Activated CD8-positive, alpha-beta T cell treated with anti-CD3 and anti-CD28 coated beads for 36 hours (primary cell): ENCODE measurements at regions not wholly inside any gene's neighbourhood (a gene's known extent, or its start where the extent isn't known, plus 50 kb on each side); places are given as distances from the start of the nearest gene placed in this dataset.

ENCODE experiments used
- ATAC-seq: fragments of 200-7000 bp; cut with Tn5 transposase; one replicate; pipeline ENCODE4 v1.10.0; 2021; ENCODE audit warnings: mild to moderate bottlenecking, moderate library complexity
- CTCF ChIA-PET: fragments of 350-600 bp; sonication (Branson Sonifier 250); formaldehyde crosslinking; loops from one replicate; lab custom pipeline; 2021; ENCODE audit warnings: antibody characterized with exemption; lab: Charles Lee
- POLR2A ChIA-PET: fragments of 350-600 bp; sonication (Branson Sonifier 250); formaldehyde crosslinking; loops from one replicate; lab custom pipeline; 2021; ENCODE audit warnings: antibody characterized with exemption; lab: Charles Lee
- DNase-seq: peaks from one replicate; pipeline ENCODE4 v3.0.0-alpha.2; 2020
- H3K27ac Mint-ChIP-seq: one replicate; pipeline ENCODE4 v1.8.0; 2021; ENCODE audit warnings: mild to moderate bottlenecking, mixed read lengths
- H3K27me3 Mint-ChIP-seq: one replicate; pipeline ENCODE4 v1.8.0; 2021; ENCODE audit warnings: mixed read lengths
- H3K36me3 Mint-ChIP-seq: one replicate; pipeline ENCODE4 v1.8.0; 2021; ENCODE audit warnings: low read depth, mixed read lengths
- H3K4me1 Mint-ChIP-seq: one replicate; pipeline ENCODE4 v1.8.0; 2021; ENCODE audit warnings: low read depth, mixed read lengths
- H3K4me3 Mint-ChIP-seq: one replicate; pipeline ENCODE4 v1.8.0; 2021; ENCODE audit warnings: mild to moderate bottlenecking, moderate library complexity, mixed read lengths
- H3K9me3 Mint-ChIP-seq: one replicate; pipeline ENCODE4 v1.8.0; 2021; ENCODE audit warnings: mixed read lengths
- intact Hi-C: fragments of 100-400 bp; cut with micrococcal nuclease; formaldehyde crosslinking; loops from one replicate; pipeline ENCODE4 v1.10.0; 2022
- TF ChIP-seq, protein P1 (sequence below): fragments of 200-600 bp; IDR thresholded peaks from one replicate; pipeline ENCODE4 v1.8.0; 2022; ENCODE audit warnings: antibody characterized with exemption, mild to moderate bottlenecking

DNA sequence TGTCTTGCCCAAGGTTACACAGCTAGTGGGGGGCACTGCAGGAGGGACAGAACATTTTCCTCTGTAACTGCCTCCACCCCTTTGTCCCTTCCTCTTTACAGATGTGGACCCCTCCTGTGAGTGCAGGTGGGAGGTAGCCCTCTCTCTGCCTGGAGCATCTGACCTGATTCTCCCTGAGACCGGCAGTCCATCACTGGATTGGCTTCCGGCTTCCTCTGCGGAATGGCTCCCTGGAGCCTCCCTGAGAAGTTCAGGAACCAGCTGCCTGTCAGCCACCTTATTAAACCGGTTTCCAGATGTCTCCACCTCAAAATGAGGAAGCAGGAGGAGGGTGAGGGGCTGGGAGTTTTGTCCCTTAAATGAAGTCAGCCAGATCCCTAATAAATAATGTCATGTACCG, 67.3 kb upstream of the TNP1 start:
- no peaks in the 10 kb centered on the region for H3K36me3 Mint-ChIP-seq
- TF ChIP-seq, protein P1, sequence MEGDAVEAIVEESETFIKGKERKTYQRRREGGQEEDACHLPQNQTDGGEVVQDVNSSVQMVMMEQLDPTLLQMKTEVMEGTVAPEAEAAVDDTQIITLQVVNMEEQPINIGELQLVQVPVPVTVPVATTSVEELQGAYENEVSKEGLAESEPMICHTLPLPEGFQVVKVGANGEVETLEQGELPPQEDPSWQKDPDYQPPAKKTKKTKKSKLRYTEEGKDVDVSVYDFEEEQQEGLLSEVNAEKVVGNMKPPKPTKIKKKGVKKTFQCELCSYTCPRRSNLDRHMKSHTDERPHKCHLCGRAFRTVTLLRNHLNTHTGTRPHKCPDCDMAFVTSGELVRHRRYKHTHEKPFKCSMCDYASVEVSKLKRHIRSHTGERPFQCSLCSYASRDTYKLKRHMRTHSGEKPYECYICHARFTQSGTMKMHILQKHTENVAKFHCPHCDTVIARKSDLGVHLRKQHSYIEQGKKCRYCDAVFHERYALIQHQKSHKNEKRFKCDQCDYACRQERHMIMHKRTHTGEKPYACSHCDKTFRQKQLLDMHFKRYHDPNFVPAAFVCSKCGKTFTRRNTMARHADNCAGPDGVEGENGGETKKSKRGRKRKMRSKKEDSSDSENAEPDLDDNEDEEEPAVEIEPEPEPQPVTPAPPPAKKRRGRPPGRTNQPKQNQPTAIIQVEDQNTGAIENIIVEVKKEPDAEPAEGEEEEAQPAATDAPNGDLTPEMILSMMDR, result no peak
- ChIA-PET POLR2A (no interaction called here), CTCF (no interaction called here)
- no peaks in the 10 kb centered on the region for H3K9me3 Mint-ChIP-seq
- intact Hi-C loops, result no loop called here
- H3K4me1 Mint-ChIP-seq, result no peaks in the 10 kb centered on the region
- ATAC-seq, result no peak
- H3K27ac Mint-ChIP-seq, result no peak overlapping the region
- DNase-seq, result no peak
- no peak overlapping the region for H3K4me3 Mint-ChIP-seq
- peaks cover 2% of the 10 kb centered on the region for H3K27me3 Mint-ChIP-seq

DNA sequence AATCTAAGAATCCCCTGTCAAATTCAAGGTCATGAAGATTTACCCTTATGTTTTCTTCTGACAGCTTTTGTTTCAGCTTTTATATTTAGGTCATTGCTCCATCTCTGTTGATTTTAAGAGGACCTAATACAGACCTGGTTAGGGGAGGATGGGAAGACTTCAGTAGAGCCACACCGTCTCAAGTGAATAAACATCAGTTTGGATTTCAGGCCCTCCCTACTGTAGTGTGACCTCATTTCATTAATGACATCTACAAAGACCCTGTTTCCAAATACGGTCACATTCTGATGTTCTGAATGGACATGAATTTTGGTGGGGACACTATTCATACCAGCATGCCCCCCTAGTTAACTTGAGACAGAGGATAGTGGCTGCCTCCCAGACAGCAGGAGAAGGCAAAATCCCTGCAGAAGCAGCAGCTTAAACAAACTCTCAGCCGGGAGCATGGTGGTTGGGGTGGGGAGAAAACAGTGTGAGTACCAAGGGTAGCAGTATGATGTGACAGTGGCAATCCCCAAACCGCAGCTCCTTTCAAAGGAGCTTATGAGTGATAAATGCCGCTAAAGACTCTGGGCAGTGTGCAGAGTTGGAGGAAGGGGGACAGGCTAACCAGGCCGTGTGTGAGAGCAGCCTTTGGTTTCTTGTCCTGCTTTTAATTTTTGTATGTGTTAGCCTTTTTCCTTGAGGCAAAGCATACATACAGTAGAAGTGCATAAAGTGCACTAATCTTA, 65.9 kb upstream of the TNP1 start:
- no peaks in the 10 kb centered on the region for H3K36me3 Mint-ChIP-seq
- H3K9me3 Mint-ChIP-seq, result no peaks in the 10 kb centered on the region
- H3K27ac Mint-ChIP-seq, result no peak overlapping the region
- ATAC-seq (no peak), DNase-seq (no peak)
- H3K4me3 Mint-ChIP-seq, result no peak overlapping the region
- H3K4me1 Mint-ChIP-seq, result no peaks in the 10 kb centered on the region
- POLR2A ChIA-PET, result no interaction called here
- peaks cover 2% of the 10 kb centered on the region for H3K27me3 Mint-ChIP-seq
- TF ChIP-seq, protein P1, result no peak
- CTCF ChIA-PET, result no interaction called here
- intact Hi-C loops, result no loop called here

DNA sequence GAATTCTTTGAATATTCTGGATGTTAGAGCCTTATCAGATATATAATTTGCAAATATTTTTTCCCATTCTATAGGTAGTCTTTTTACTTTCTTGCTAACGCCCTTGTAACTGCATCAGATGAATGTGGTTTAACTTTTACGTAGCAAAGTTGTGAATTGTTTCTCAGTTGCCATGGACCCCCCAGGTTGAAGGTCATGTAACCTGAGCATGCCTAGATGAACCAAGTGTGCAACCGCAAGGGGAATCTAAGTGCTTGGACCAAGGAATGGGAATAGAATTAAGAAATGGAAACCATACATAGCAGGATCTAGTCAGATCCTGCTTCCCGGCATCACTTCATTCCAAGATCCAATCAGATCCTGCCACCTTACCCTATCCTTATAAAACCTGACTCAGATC, 65.1 kb upstream of the TNP1 start:
- Mint-ChIP-seq H3K27me3 (peaks cover 2% of the 10 kb centered on the region), H3K27ac (no peak overlapping the region), H3K4me1 (no peaks in the 10 kb centered on the region), H3K4me3 (no peak overlapping the region), H3K36me3 (no peaks in the 10 kb centered on the region), H3K9me3 (no peaks in the 10 kb centered on the region)
- intact Hi-C loops, result no loop called here
- ChIA-PET POLR2A (no interaction called here), CTCF (no interaction called here)
- TF ChIP-seq, protein P1, result no peak
- DNase-seq, result no peak
- no peak for ATAC-seq

DNA sequence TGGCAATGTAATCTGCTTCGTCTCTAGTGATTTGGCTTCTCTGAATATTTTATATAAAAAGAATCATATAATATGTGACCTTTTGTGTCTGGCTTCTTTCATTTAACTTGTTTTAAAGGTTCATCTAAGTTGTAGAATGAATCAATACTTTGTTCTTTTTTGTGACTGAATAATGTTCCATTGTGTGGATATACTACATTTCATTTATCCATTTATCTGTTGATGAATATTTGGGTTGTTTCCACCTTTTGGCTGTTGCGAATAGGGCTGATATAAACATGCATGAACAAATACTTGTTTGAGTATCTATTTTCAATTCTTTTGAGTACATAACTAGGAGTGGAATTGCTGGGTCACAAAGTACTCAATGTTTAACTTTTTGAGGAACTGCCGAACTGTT, 63.8 kb upstream of the TNP1 start:
- Mint-ChIP-seq H3K4me1 (no peaks in the 10 kb centered on the region), H3K9me3 (no peaks in the 10 kb centered on the region), H3K27me3 (no peaks in the 10 kb centered on the region), H3K27ac (no peak overlapping the region), H3K4me3 (no peak overlapping the region), H3K36me3 (no peaks in the 10 kb centered on the region)
- CTCF ChIA-PET, result no interaction called here
- intact Hi-C loops, result no loop called here
- DNase-seq, result no peak
- TF ChIP-seq, protein P1, result no peak
- POLR2A ChIA-PET, result no interaction called here
- no peak for ATAC-seq

DNA sequence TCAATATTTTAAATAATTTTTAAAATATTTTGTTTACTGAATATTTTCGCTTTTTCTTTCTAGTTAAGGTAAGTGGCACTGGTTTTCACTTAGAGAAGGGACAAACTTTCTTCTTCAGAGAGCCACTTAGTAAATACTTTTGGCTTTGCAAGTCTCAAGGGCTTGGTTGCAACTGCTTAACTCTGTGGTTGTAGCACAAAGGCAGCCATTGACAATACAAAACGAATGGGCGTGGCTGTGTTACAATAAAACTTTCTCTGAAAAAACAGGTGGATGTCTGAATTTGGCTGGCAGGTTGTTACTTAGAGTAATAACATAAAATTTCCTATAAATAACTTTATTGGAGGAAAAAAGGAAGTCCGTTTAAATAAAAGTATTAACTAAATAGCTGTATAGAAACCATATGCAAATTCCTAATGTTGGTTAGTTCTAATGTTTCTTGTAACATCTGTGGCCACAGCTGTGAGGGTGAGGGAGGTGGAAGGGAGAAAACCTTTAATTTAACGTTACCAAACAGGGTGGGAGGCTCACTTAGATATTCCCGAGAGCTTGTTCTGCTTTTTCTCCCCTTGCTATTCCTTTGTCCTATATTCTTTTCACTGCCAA, 62.4 kb upstream of the TNP1 start:
- H3K27ac Mint-ChIP-seq, result no peak overlapping the region
- TF ChIP-seq, protein P1, result no peak
- ChIA-PET POLR2A (no interaction called here), CTCF (no interaction called here)
- H3K9me3 Mint-ChIP-seq, result no peaks in the 10 kb centered on the region
- DNase-seq (no peak), ATAC-seq (no peak)
- no peaks in the 10 kb centered on the region for H3K4me1 Mint-ChIP-seq
- intact Hi-C loops, result no loop called here
- no peak overlapping the region for H3K4me3 Mint-ChIP-seq
- H3K36me3 Mint-ChIP-seq, result no peaks in the 10 kb centered on the region
- no peaks in the 10 kb centered on the region for H3K27me3 Mint-ChIP-seq
